A172 (cell line): ENCODE measurements at regions not wholly inside any gene's neighbourhood (a gene's known extent, or its start where the extent isn't known, plus 50 kb on each side); places are given as distances from the start of the nearest gene placed in this dataset.

Experiments
- DNase-seq: peaks from one replicate; pipeline ENCODE4 v3.0.0-alpha.2; 2015; ENCODE audit warnings: low spot score

- DNase-seq, result no peak
Observed at GRCh38 chr1:199851439-199852140, 175.9 kb upstream of the NR5A2 start.

- DNase-seq, result peak; percentile 22
Observed at GRCh38 chr1:199854686-199855321, 172.7 kb upstream of the NR5A2 start.

GRCh38 chr1:199855580-199855979, 171.9 kb upstream of the NR5A2 start:
- peak; percentile 81 for DNase-seq

- DNase-seq, result no peak
Observed at GRCh38 chr1:199856216-199856780, 171.2 kb upstream of the NR5A2 start.

GRCh38 chr1:199857108-199857507, 170.4 kb upstream of the NR5A2 start:
- DNase-seq, result peak; percentile 53

- no peak for DNase-seq
Observed at GRCh38 chr1:199857516-199857915, 170.0 kb upstream of the NR5A2 start.

- DNase-seq, result no peak
Observed at GRCh38 chr1:199858171-199858570, 169.3 kb upstream of the NR5A2 start.

GRCh38 chr1:199858856-199859255, 168.7 kb upstream of the NR5A2 start:
- no peak for DNase-seq

- peak; percentile 81 for DNase-seq
Observed at GRCh38 chr1:199859491-199859933, 168.0 kb upstream of the NR5A2 start.

GRCh38 chr1:199861020-199861795, 166.3 kb upstream of the NR5A2 start:
- no peak for DNase-seq

- DNase-seq, result no peak
Observed at GRCh38 chr1:199862047-199862446, 165.5 kb upstream of the NR5A2 start.

GRCh38 chr1:199866210-199866617, 161.3 kb upstream of the NR5A2 start:
- DNase-seq, result no peak

GRCh38 chr1:199867601-199868000, 159.9 kb upstream of the NR5A2 start:
- no peak for DNase-seq

- no peak for DNase-seq
Observed at GRCh38 chr1:199868777-199869176, 158.7 kb upstream of the NR5A2 start.

GRCh38 chr1:199875337-199875736, 152.2 kb upstream of the NR5A2 start:
- no peak for DNase-seq

- DNase-seq, result no peak
Observed at GRCh38 chr1:199875856-199876255, 151.7 kb upstream of the NR5A2 start.

- no peak for DNase-seq
Observed at GRCh38 chr1:199877526-199878384, 149.8 kb upstream of the NR5A2 start.

GRCh38 chr1:199878823-199879222, 148.7 kb upstream of the NR5A2 start:
- no peak for DNase-seq

GRCh38 chr1:199898654-199899053, 128.9 kb upstream of the NR5A2 start:
- no peak for DNase-seq

- no peak for DNase-seq
Observed at GRCh38 chr1:199901341-199901740, 126.2 kb upstream of the NR5A2 start.

- no peak for DNase-seq
Observed at GRCh38 chr1:199907361-199907760, 120.1 kb upstream of the NR5A2 start.
